Fibroblast of lung (primary cell): ENCODE measurements at regions not wholly inside any gene's neighbourhood (a gene's known extent, or its start where the extent isn't known, plus 50 kb on each side); places are given as distances from the start of the nearest gene placed in this dataset.

Experiments used
- DNase-seq, 2 donors: peaks; one replicate each; pipeline versions ENCODE4 v3.0.0 to v3.0.0-alpha.2; 2010; ENCODE audit warnings: low read depth in 2 of 2
- H2AFZ ChIP-seq: 2 replicates; pipeline ENCODE4 v1.5.1; 2012; ENCODE audit warnings: low read length, control low read depth, inconsistent platforms
- H3K27ac ChIP-seq: 2 replicates; pipeline ENCODE4 v1.5.1; 2011; ENCODE audit warnings: low read length, control low read depth; ENCODE audit not compliant: insufficient read depth
- H3K27me3 ChIP-seq: 2 replicates; pipeline ENCODE4 v1.5.1; 2011; ENCODE audit warnings: mild to moderate bottlenecking, low read length; ENCODE audit not compliant: control insufficient read depth, insufficient read depth
- H3K36me3 ChIP-seq: 2 replicates; pipeline ENCODE4 v1.5.1; 2011; ENCODE audit warnings: low read length; ENCODE audit not compliant: control insufficient read depth, insufficient read depth
- H3K4me1 ChIP-seq: 2 replicates; pipeline ENCODE4 v1.5.1; 2011; ENCODE audit warnings: low read length; ENCODE audit not compliant: control insufficient read depth, insufficient read depth; ENCODE audit errors: extremely low read depth
- H3K4me2 ChIP-seq: 2 replicates; pipeline ENCODE4 v1.5.1; 2011; ENCODE audit warnings: low read length, control low read depth; ENCODE audit not compliant: insufficient read depth; ENCODE audit errors: extremely low read depth
- H3K4me3 ChIP-seq, 4 experiments: fragments of 200-600 bp in 1 of 4; sonication (generic) in 1 of 4; replicated peaks in 1 of 4; 2 replicates each; pipeline ENCODE4 v1.5.1; 2011 to 2016; ENCODE audit warnings: low read length in 4 of 4, low read depth in 3 of 4, mild to moderate bottlenecking in 3 of 4, control low read depth in 2 of 4, inconsistent platforms in 1 of 4, mixed read lengths in 1 of 4; ENCODE audit not compliant: insufficient read depth in 1 of 4; ENCODE audit errors: control extremely low read depth in 1 of 4
- H3K79me2 ChIP-seq: 2 replicates; pipeline ENCODE4 v1.5.1; 2012; ENCODE audit warnings: mild to moderate bottlenecking, low read length, inconsistent platforms; ENCODE audit not compliant: control insufficient read depth, insufficient read depth
- H3K9ac ChIP-seq: 2 replicates; pipeline ENCODE4 v1.5.1; 2011; ENCODE audit warnings: mild to moderate bottlenecking, low read length, control low read depth; ENCODE audit not compliant: insufficient read depth
- H3K9me3 ChIP-seq: 2 replicates; pipeline ENCODE4 v1.5.1; 2012; ENCODE audit warnings: low read depth, low read length; ENCODE audit not compliant: control insufficient read depth, insufficient read depth
- H4K20me1 ChIP-seq: 2 replicates; pipeline ENCODE4 v1.5.1; 2011; ENCODE audit warnings: low read length; ENCODE audit not compliant: control insufficient read depth, insufficient read depth; ENCODE audit errors: extremely low read depth
- EZH2 ChIP-seq: IDR thresholded peaks from 2 replicates; pipeline ENCODE4 v1.5.1; 2012; ENCODE audit warnings: low read length, control low read depth, mild to moderate bottlenecking; ENCODE audit errors: missing control alignments
- TF ChIP-seq, protein P1 (sequence below), 2 donors: IDR thresholded peaks in 1 of 2; conservative IDR thresholded peaks in 1 of 2; 1 replicate in 1 of 2; 2 replicates in 1 of 2; pipeline ENCODE4 v1.5.1; 2011 to 2012; ENCODE audit warnings: low read length in 2 of 2, control low read depth in 1 of 2, inconsistent platforms in 1 of 2, low read depth in 1 of 2, mild to moderate bottlenecking in 1 of 2

- H3K9me3 ChIP-seq = no peaks in the 10 kb centered on the region
- H3K79me2 ChIP-seq = no peaks in the 10 kb centered on the region
- TF ChIP-seq, protein P1, sequence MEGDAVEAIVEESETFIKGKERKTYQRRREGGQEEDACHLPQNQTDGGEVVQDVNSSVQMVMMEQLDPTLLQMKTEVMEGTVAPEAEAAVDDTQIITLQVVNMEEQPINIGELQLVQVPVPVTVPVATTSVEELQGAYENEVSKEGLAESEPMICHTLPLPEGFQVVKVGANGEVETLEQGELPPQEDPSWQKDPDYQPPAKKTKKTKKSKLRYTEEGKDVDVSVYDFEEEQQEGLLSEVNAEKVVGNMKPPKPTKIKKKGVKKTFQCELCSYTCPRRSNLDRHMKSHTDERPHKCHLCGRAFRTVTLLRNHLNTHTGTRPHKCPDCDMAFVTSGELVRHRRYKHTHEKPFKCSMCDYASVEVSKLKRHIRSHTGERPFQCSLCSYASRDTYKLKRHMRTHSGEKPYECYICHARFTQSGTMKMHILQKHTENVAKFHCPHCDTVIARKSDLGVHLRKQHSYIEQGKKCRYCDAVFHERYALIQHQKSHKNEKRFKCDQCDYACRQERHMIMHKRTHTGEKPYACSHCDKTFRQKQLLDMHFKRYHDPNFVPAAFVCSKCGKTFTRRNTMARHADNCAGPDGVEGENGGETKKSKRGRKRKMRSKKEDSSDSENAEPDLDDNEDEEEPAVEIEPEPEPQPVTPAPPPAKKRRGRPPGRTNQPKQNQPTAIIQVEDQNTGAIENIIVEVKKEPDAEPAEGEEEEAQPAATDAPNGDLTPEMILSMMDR (conservative IDR thresholded peaks at IDR 0.05 in 1 of 2, IDR thresholded peaks at IDR 0.05 in 1 of 2; ENCODE audit: low read depth in 1 of 2, low read length in 2 of 2) = no peak
- no peak for TF ChIP-seq EZH2
- no peak overlapping the region for H3K27ac ChIP-seq
- H3K4me1 ChIP-seq = no peaks in the 10 kb centered on the region
- no peak for DNase-seq
- no peaks in the 10 kb centered on the region for H3K36me3 ChIP-seq
- no peaks in the 10 kb centered on the region for H3K27me3 ChIP-seq
- H2AFZ ChIP-seq = no peak overlapping the region
- no peak overlapping the region for H3K9ac ChIP-seq
- no peaks in the 10 kb centered on the region for H4K20me1 ChIP-seq
- H3K4me3 ChIP-seq = no peak overlapping the region
- no peak overlapping the region for H3K4me2 ChIP-seq
Measured at GRCh38 chr17:5948811-5949210, 121.4 kb upstream of the WSCD1 start.

DNA sequence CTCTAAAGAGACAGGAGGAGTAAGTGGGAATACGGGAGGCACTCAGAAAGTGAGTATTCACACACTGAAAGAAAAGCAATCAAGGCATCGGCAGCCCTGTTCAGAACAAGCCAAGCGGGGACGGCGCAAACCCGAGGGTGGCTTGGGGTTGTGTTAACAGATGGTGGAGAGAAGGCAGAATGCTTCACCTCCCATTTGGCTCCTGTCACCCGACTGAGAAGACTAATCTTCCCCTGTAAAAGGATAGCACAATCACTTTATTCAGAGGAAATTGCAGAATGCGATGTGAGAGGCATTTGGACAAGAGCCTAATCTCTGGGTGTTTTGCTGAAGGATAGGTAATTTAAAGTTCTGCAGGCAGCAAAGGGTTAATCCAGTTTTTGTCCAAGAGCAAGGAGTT is 119.3 kb upstream of the WSCD1 start:
- Histone ChIP-seq H3K36me3 (no peaks in the 10 kb centered on the region), H2AFZ (no peak overlapping the region), H3K4me2 (no peak overlapping the region), H3K9ac (no peak overlapping the region), H3K27me3 (no peaks in the 10 kb centered on the region), H3K4me3 (no peak overlapping the region), H3K9me3 (no peaks in the 10 kb centered on the region), H3K4me1 (no peaks in the 10 kb centered on the region), H3K27ac (no peak overlapping the region), H3K79me2 (no peaks in the 10 kb centered on the region), H4K20me1 (no peaks in the 10 kb centered on the region)
- no peak for TF ChIP-seq EZH2
- TF ChIP-seq, protein P1 (conservative IDR thresholded peaks at IDR 0.05 in 1 of 2, IDR thresholded peaks at IDR 0.05 in 1 of 2; ENCODE audit: low read depth in 1 of 2, low read length in 2 of 2) = no peak
- DNase-seq = no peak

DNA sequence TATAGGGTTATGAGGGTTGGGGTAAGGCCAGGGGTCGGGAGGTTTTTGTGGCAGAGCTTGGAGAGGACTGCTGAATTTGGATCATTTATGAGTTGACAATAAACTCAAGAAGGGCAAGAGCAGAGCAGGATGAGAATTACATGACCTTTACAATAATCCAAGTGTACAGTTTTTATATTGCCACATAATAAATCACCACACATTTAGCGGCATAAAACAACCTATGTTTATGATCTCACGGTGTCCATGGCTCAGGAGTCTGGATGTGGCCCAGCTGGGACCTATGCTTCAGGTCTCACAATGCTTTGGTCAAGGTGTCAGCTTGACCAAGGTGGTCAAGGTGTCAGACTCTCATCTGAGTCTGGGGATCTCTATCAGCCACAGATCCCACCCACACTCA is 118.3 kb upstream of the WSCD1 start:
- Histone ChIP-seq H4K20me1 (no peaks in the 10 kb centered on the region), H3K79me2 (no peaks in the 10 kb centered on the region), H3K9me3 (no peaks in the 10 kb centered on the region), H2AFZ (no peak overlapping the region), H3K4me1 (no peaks in the 10 kb centered on the region), H3K9ac (no peak overlapping the region), H3K27ac (no peak overlapping the region), H3K36me3 (no peaks in the 10 kb centered on the region), H3K4me2 (no peak overlapping the region), H3K27me3 (no peaks in the 10 kb centered on the region), H3K4me3 (no peak overlapping the region)
- no peak for TF ChIP-seq EZH2
- TF ChIP-seq, protein P1 (conservative IDR thresholded peaks at IDR 0.05 in 1 of 2, IDR thresholded peaks at IDR 0.05 in 1 of 2; ENCODE audit: low read depth in 1 of 2, low read length in 2 of 2) = no peak
- DNase-seq = no peak
